ENCODE measurements at regions not wholly inside any gene's neighbourhood (a gene's known extent, or its start where the extent isn't known, plus 50 kb on each side); places are given as distances from the start of the nearest gene placed in this dataset.
"Not testable (repeated sequence)": the region's sequence is repeated elsewhere in the genome, so short reads cannot be mapped to it uniquely, and the experiment has no call there.

GRCh38 chr2:240191001-240191400, 50.5 kb upstream of the OTOS start:
- Histone ChIP-seq H3K4me1 (ENCODE audit: control insufficient read depth, insufficient read depth, low read length) (no peaks in the 10 kb centered on the region), H3K4me3 (ENCODE audit: low read length) (no peak overlapping the region), H3K9ac (ENCODE audit: low read depth, low read length) (no peak overlapping the region), H3K36me3 (ENCODE audit: insufficient read depth, low read length) (no peaks in the 10 kb centered on the region), H3K4me2 (ENCODE audit: low read length) (no peak overlapping the region), H3K27me3 (ENCODE audit: control insufficient read depth, insufficient read depth, low read length) (peaks cover 82% of the 10 kb centered on the region), H3K9me3 (replicated peaks; ENCODE audit: low read length) (no peaks in the 10 kb centered on the region)

DNA sequence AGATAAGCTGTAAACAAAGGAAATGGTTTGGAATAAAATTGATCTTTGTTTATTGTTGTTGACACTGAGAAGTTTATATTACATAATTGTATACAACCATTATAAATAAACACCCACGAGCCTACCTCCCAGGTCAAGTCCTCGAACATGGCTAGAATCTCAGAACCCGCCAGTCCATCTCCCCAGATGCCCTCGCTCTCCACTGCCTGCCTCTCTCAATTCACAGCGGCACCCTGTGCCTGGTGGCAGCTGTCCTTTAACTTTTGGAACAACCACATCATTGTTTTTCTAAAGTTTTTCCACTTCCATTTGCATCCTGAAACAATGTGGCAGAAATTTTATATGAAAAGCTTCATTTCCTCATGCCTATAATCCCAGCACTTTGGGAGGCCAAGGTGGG, 52.2 kb upstream of the OTOS start:
- Histone ChIP-seq H3K4me3 (ENCODE audit: low read length) (no peak overlapping the region), H3K27me3 (ENCODE audit: control insufficient read depth, insufficient read depth, low read length) (peaks cover 83% of the 10 kb centered on the region), H3K4me1 (ENCODE audit: control insufficient read depth, insufficient read depth, low read length) (no peaks in the 10 kb centered on the region), H3K9me3 (replicated peaks; ENCODE audit: low read length) (no peaks in the 10 kb centered on the region), H3K4me2 (ENCODE audit: low read length) (no peak overlapping the region), H3K9ac (ENCODE audit: low read depth, low read length) (no peak overlapping the region), H3K36me3 (ENCODE audit: insufficient read depth, low read length) (no peaks in the 10 kb centered on the region)

GRCh38 chr2:240194341-240194762, 53.9 kb upstream of the OTOS start:
- not testable (repeated sequence) for H3K9me3 ChIP-seq (replicated peaks; ENCODE audit: low read length); H3K4me1 ChIP-seq (ENCODE audit: control insufficient read depth, insufficient read depth, low read length); H3K9ac ChIP-seq (ENCODE audit: low read depth, low read length); H3K36me3 ChIP-seq (ENCODE audit: insufficient read depth, low read length); H3K4me3 ChIP-seq (ENCODE audit: low read length); H3K4me2 ChIP-seq (ENCODE audit: low read length)
- peaks cover 72% of the 10 kb centered on the region for H3K27me3 ChIP-seq (ENCODE audit: control insufficient read depth, insufficient read depth, low read length)

- no peaks in the 10 kb centered on the region for H3K4me1 ChIP-seq (ENCODE audit: control insufficient read depth, insufficient read depth, low read length)
- no peaks in the 10 kb centered on the region for H3K9me3 ChIP-seq (replicated peaks; ENCODE audit: low read length)
- no peak overlapping the region for H3K4me3 ChIP-seq (ENCODE audit: low read length)
- no peaks in the 10 kb centered on the region for H3K36me3 ChIP-seq (ENCODE audit: insufficient read depth, low read length)
- H3K4me2 ChIP-seq (ENCODE audit: low read length): no peak overlapping the region
- no peak overlapping the region for H3K9ac ChIP-seq (ENCODE audit: low read depth, low read length)
- peaks cover 69% of the 10 kb centered on the region for H3K27me3 ChIP-seq (ENCODE audit: control insufficient read depth, insufficient read depth, low read length)
These were observed 54.9 kb upstream of the OTOS start for GRCh38 chr2:240195316-240195861.

DNA sequence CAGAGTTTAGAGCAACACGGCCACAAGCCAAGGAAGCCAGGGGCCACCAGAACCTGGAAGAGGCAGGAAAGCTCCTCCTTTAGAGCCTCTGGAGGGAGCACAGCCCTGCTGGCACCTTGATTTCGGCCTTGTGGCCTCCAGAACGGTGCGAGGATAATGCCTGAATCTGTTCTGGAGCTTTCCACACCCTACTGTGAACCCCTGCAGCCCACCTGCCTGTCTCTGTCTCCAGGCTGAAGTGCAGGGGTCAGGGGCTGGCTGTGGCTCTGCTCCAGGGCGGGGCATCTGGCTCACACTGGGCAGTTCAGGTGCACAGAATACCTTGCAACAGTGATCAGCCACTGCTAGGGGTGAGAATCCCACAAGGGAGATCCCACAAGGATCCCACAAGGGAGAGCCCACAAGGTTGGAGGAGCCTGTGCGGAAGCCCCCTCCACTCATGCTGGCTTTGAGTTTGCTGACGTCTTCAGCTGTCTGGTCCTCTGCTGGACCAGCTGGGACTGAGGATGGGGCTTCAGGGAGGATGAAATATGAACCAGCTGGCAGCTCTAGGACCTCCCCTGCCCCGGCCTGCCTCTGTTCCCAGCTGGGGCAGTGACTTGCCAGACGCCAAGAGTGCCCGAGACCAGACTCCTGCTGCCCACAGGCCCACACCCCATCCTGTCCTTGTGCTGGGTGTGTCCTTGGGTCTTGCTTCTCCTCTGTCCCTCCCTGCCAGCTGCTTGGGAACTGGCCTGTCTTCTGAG, 56.4 kb upstream of the OTOS start:
- Histone ChIP-seq H3K4me2 (ENCODE audit: low read length) (no peak overlapping the region), H3K36me3 (ENCODE audit: insufficient read depth, low read length) (no peaks in the 10 kb centered on the region), H3K4me1 (ENCODE audit: control insufficient read depth, insufficient read depth, low read length) (no peaks in the 10 kb centered on the region), H3K27me3 (ENCODE audit: control insufficient read depth, insufficient read depth, low read length) (peaks cover 71% of the 10 kb centered on the region), H3K9ac (ENCODE audit: low read depth, low read length) (no peak overlapping the region), H3K9me3 (replicated peaks; ENCODE audit: low read length) (no peaks in the 10 kb centered on the region), H3K4me3 (ENCODE audit: low read length) (no peak overlapping the region)

DNA sequence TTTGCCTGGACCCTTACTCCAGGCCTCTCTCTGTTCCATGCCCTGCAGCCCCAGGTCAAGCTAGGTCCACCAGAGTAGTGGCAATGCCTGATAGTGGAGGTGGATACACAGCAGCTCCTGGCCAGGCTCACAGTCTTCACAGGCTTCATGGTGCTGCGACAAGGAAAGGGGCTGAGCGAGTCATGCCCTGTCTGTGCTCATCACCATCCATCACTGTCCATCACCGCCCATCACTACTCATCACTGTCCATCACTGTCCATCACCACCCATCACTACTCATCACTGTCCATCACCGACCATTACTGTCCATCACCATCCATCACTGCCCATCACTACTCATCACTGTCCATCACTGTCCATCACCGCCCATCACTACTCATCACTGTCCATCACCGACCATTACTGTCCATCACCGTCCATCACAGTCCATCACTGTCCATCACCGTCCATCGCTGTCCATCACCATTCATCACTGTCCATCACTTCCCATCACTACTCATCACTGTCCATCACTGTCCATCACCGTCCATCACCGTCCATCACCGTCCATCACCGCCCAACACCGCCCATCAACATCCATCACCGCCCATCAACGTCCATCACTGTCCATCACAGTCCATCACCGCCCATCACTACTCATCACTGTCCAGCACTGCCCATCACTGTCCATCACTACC, 57.1 kb upstream of the OTOS start:
- H3K9me3 ChIP-seq (replicated peaks; ENCODE audit: low read length): no peaks in the 10 kb centered on the region

GRCh38 chr2:240198226-240198625, 57.8 kb upstream of the OTOS start:
- H3K36me3 ChIP-seq (ENCODE audit: insufficient read depth, low read length): no peaks in the 10 kb centered on the region
- H3K9ac ChIP-seq (ENCODE audit: low read depth, low read length): no peak overlapping the region
- H3K4me2 ChIP-seq (ENCODE audit: low read length): no peak overlapping the region
- no peak overlapping the region for H3K4me3 ChIP-seq (ENCODE audit: low read length)
- H3K9me3 ChIP-seq (replicated peaks; ENCODE audit: low read length): no peaks in the 10 kb centered on the region
- peaks cover 71% of the 10 kb centered on the region for H3K27me3 ChIP-seq (ENCODE audit: control insufficient read depth, insufficient read depth, low read length)
- no peaks in the 10 kb centered on the region for H3K4me1 ChIP-seq (ENCODE audit: control insufficient read depth, insufficient read depth, low read length)

More for the DNA sequence above, 57.1 kb upstream of the OTOS start:
- no peaks in the 10 kb centered on the region for H3K36me3 ChIP-seq (ENCODE audit: insufficient read depth, low read length)
- H3K4me3 ChIP-seq (ENCODE audit: low read length): no peak overlapping the region
- no peak overlapping the region for H3K9ac ChIP-seq (ENCODE audit: low read depth, low read length)
- H3K4me2 ChIP-seq (ENCODE audit: low read length): no peak overlapping the region
- no peaks in the 10 kb centered on the region for H3K4me1 ChIP-seq (ENCODE audit: control insufficient read depth, insufficient read depth, low read length)
- H3K27me3 ChIP-seq (ENCODE audit: control insufficient read depth, insufficient read depth, low read length): peaks cover 71% of the 10 kb centered on the region

- no peak overlapping the region for H3K9ac ChIP-seq (ENCODE audit: low read depth, low read length)
- H3K9me3 ChIP-seq (replicated peaks; ENCODE audit: low read length): no peaks in the 10 kb centered on the region
- H3K27me3 ChIP-seq (ENCODE audit: control insufficient read depth, insufficient read depth, low read length): peaks cover 69% of the 10 kb centered on the region
- no peaks in the 10 kb centered on the region for H3K36me3 ChIP-seq (ENCODE audit: insufficient read depth, low read length)
- no peak overlapping the region for H3K4me2 ChIP-seq (ENCODE audit: low read length)
- H3K4me3 ChIP-seq (ENCODE audit: low read length): no peak overlapping the region
- no peaks in the 10 kb centered on the region for H3K4me1 ChIP-seq (ENCODE audit: control insufficient read depth, insufficient read depth, low read length)
These were observed 58.8 kb upstream of the OTOS start for GRCh38 chr2:240199133-240199870.

DNA sequence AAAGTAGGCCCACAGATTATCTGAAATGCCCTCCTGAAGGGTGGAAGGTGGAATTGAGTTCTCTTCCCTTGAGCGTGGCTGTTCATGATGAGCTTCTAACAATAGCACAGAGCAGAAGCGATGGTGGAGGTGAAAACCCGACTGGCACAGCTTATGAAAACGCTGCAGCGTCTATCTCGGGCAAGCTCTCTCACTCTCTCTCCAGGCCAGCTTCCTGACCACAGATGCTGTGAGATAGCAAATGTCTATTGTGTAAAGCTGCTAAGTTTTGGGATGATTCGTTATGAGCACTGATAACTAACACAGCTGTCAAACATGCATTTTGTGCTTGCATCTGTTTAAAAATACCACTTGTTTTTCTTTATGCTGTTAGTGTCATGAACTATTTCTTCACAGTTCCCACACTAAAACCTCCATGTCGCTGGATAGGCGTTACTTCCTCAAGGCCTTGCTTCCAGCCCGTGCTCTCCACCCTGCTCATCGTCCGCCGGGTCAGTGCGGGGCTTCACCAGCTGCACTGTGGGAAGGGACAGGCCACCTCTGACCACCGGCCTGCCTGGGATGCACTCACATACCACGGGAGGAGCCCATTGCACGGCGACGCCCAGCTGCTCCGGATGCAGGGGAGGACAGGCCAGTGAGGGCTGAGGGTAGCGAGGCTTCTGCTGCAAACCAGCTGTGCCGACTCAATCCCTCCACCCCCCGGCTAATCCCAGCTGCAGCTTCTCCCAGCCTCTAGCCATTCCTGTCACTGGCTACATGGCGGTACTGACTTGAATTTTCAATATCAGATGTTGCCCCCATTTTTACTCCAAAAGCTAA, 60.0 kb upstream of the OTOS start:
- Histone ChIP-seq H3K9me3 (replicated peaks; ENCODE audit: low read length) (no peaks in the 10 kb centered on the region), H3K9ac (ENCODE audit: low read depth, low read length) (no peak overlapping the region), H3K4me2 (ENCODE audit: low read length) (no peak overlapping the region), H3K27me3 (ENCODE audit: control insufficient read depth, insufficient read depth, low read length) (peaks cover 57% of the 10 kb centered on the region), H3K4me1 (ENCODE audit: control insufficient read depth, insufficient read depth, low read length) (peaks cover 7% of the 10 kb centered on the region), H3K4me3 (ENCODE audit: low read length) (no peak overlapping the region), H3K36me3 (ENCODE audit: insufficient read depth, low read length) (no peaks in the 10 kb centered on the region)

- Histone ChIP-seq H3K36me3 (ENCODE audit: insufficient read depth, low read length) (no peaks in the 10 kb centered on the region), H3K4me2 (ENCODE audit: low read length) (no peak overlapping the region), H3K9ac (ENCODE audit: low read depth, low read length) (no peak overlapping the region), H3K4me1 (ENCODE audit: control insufficient read depth, insufficient read depth, low read length) (peaks cover 11% of the 10 kb centered on the region), H3K9me3 (replicated peaks; ENCODE audit: low read length) (no peaks in the 10 kb centered on the region), H3K27me3 (ENCODE audit: control insufficient read depth, insufficient read depth, low read length) (peaks cover 43% of the 10 kb centered on the region), H3K4me3 (ENCODE audit: low read length) (no peak overlapping the region)
These were observed 61.4 kb upstream of the OTOS start for GRCh38 chr2:240201866-240202265.

GRCh38 chr2:240202586-240202985, 62.1 kb upstream of the OTOS start:
- no peaks in the 10 kb centered on the region for H3K9me3 ChIP-seq (replicated peaks; ENCODE audit: low read length)
- peaks cover 11% of the 10 kb centered on the region for H3K4me1 ChIP-seq (ENCODE audit: control insufficient read depth, insufficient read depth, low read length)
- H3K36me3 ChIP-seq (ENCODE audit: insufficient read depth, low read length): no peaks in the 10 kb centered on the region
- no peak overlapping the region for H3K9ac ChIP-seq (ENCODE audit: low read depth, low read length)
- peaks cover 41% of the 10 kb centered on the region for H3K27me3 ChIP-seq (ENCODE audit: control insufficient read depth, insufficient read depth, low read length)
- H3K4me2 ChIP-seq (ENCODE audit: low read length): no peak overlapping the region
- H3K4me3 ChIP-seq (ENCODE audit: low read length): no peak overlapping the region

Data from skeletal muscle satellite cell (primary cell).